Lung (tissue), 11 donors: ENCODE measurements at regions not wholly inside any gene's neighbourhood (a gene's known extent, or its start where the extent isn't known, plus 50 kb on each side); places are given as distances from the start of the nearest gene placed in this dataset.

Source experiments
- ATAC-seq: fragments of 200-7000 bp; cut with Tn5 transposase; one replicate; pipeline ENCODE4 v1.9.1; 2020; ENCODE audit warnings: moderate number of reproducible peaks; ENCODE audit not compliant: insufficient read depth, low FRiP score
- DNase-seq, 3 donors: peaks; one replicate each; pipeline ENCODE4 v3.0.0-alpha.2; 2013 to 2017
- H3K27ac ChIP-seq, 2 donors: one replicate each; pipeline ENCODE4 v1.5.1; 2013; ENCODE audit warnings: mild to moderate bottlenecking in 2 of 2, moderate library complexity in 2 of 2, control low read depth in 1 of 2, inconsistent platforms in 1 of 2, low read depth in 1 of 2, low read length in 1 of 2
- H3K27me3 ChIP-seq, 3 donors: one replicate each; pipeline ENCODE4 v1.5.1; 2013; ENCODE audit warnings: low read length in 2 of 3; ENCODE audit not compliant: control insufficient read depth in 3 of 3, insufficient read depth in 3 of 3
- H3K36me3 ChIP-seq, 4 donors: one replicate each; pipeline ENCODE4 v1.5.1; 2013; ENCODE audit warnings: low read length in 4 of 4, mild to moderate bottlenecking in 1 of 4, moderate library complexity in 1 of 4; ENCODE audit not compliant: control insufficient read depth in 4 of 4, insufficient read depth in 4 of 4
- H3K4me1 ChIP-seq, 5 donors: one replicate each; pipeline ENCODE4 v1.5.1; 2013; ENCODE audit warnings: low read length in 5 of 5, mild to moderate bottlenecking in 2 of 5, moderate library complexity in 1 of 5; ENCODE audit not compliant: control insufficient read depth in 5 of 5, insufficient read depth in 5 of 5
- H3K4me3 ChIP-seq: one replicate; pipeline ENCODE4 v1.5.1; 2013; ENCODE audit warnings: mild to moderate bottlenecking, control low read depth, moderate library complexity
- H3K9ac ChIP-seq, 2 donors: one replicate each; pipeline ENCODE4 v1.5.1; 2013; ENCODE audit warnings: low read length in 2 of 2, control low read depth in 1 of 2; ENCODE audit not compliant: insufficient read depth in 1 of 2
- H3K9me3 ChIP-seq, 4 donors: one replicate each; pipeline ENCODE4 v1.5.1; 2013; ENCODE audit warnings: low read length in 3 of 4, mild to moderate bottlenecking in 1 of 4, moderate library complexity in 1 of 4; ENCODE audit not compliant: control insufficient read depth in 4 of 4, insufficient read depth in 3 of 4
- WGBS, 2 donors: extraction: QIAGEN DNeasy Blood & Tissue Kit; methylation state at CpG; one replicate each; pipeline ENCODE4 v1.1.7; 2013; 5-methylcytosine and 5-hydroxymethylcytosine counted together
- TF ChIP-seq, protein P1 (sequence below): IDR thresholded peaks from 2 replicates; pipeline ENCODE4 v1.5.1; 2012; ENCODE audit warnings: mild to moderate bottlenecking; ENCODE audit errors: control extremely low read depth, extremely low read depth
- donor health status: control.
- donor health status: control.
- donor health status: Bipolar disorder and iron deficiency.
- donor health status: healthy.
- donor health status: DM: yes; HTN: yes; CAD: no.

DNA sequence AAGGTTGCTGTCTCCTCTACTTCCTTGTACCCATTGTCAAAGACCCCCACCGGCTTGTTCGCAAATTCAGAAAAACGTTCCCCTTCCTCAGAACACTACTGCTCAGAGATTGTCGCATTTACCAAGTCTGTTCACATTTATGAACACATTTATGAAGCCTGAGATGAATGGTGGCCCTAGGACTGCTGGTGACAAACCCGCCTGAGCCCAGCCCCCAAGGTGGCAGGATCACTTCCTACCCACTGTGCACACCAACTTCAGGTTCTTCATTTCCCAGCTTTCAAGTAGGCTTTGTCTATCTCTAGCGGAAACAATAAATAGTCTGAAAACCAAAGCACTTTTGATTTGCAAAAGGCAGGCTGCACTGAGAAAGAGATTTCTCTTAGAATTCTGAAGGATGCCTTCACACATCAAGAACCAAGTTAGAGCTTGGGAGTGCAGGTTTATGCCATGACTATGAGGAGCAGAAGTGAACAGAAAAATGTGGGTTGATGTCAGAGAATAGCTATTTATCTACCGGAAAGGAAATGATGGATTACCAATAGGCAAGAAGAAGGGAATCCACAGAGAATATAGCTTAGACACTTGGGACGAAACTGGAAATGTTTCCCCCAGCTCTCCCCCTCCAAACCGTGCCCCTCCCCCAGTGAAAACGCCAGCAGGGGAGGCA, 200.5 kb downstream of the TOMM20 start:
- WGBS, 2 donors = 77 to 82% methylated on average over 10 of the region's 10 CpGs
- no peaks in the 10 kb centered on the region for H3K9me3 ChIP-seq
- DNase-seq = no peak

DNA sequence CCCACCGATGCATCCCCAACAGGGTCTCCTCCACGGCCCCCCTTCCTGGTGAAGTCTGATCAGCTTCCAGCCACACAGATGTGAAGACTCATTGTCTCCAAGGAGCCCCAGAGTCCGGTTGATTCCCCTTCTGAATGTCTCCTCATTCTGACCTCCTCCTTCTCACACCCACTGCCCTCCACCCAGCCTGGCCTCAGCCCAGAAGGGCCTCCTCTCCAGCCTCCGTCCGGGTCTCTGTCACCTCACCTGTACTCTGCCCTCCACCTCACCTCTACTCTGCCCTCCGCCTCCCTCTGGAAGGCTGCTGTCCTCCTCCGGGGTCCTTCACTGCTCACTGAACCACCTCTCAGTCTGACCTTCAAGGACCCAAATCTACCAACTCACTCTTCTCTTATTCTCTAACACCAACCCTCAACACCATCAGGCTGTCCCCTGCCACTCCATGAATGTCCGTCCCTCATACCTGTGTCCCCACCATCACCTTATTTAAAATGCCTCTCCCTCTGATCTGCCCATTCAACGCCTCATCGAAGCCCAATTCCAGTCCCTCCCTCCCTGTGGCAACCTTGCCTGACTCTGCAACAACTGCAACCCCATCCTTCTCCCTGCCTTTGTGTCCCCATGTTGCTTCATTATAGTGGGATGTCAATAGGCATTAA, 201.2 kb downstream of the TOMM20 start:
- DNase-seq = no peak
- no peaks in the 10 kb centered on the region for H3K36me3 ChIP-seq
- no peak overlapping the region for H3K27ac ChIP-seq
- TF ChIP-seq, protein P1, sequence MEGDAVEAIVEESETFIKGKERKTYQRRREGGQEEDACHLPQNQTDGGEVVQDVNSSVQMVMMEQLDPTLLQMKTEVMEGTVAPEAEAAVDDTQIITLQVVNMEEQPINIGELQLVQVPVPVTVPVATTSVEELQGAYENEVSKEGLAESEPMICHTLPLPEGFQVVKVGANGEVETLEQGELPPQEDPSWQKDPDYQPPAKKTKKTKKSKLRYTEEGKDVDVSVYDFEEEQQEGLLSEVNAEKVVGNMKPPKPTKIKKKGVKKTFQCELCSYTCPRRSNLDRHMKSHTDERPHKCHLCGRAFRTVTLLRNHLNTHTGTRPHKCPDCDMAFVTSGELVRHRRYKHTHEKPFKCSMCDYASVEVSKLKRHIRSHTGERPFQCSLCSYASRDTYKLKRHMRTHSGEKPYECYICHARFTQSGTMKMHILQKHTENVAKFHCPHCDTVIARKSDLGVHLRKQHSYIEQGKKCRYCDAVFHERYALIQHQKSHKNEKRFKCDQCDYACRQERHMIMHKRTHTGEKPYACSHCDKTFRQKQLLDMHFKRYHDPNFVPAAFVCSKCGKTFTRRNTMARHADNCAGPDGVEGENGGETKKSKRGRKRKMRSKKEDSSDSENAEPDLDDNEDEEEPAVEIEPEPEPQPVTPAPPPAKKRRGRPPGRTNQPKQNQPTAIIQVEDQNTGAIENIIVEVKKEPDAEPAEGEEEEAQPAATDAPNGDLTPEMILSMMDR = no peak
- WGBS, 2 donors = 89 to 91% methylated on average over 10 of the region's 10 CpGs
- no peaks in the 10 kb centered on the region for H3K27me3 ChIP-seq
- no peak overlapping the region for H3K9ac ChIP-seq
- no peak for ATAC-seq
- peaks cover 0 to 11% (median 8%) of the 10 kb centered on the region in 5 donors for H3K4me1 ChIP-seq
- no peaks in the 10 kb centered on the region for H3K9me3 ChIP-seq
- no peak overlapping the region for H3K4me3 ChIP-seq

More for the DNA sequence above, 200.5 kb downstream of the TOMM20 start:
- Histone ChIP-seq H3K27me3 (no peaks in the 10 kb centered on the region), H3K9ac (no peak overlapping the region), H3K27ac (no peak overlapping the region), H3K4me1 (peaks cover 0 to 11% (median 9%) of the 10 kb centered on the region in 5 donors), H3K36me3 (no peaks in the 10 kb centered on the region), H3K4me3 (no peak overlapping the region)
- TF ChIP-seq, protein P1 = no peak
- no peak for ATAC-seq

DNA sequence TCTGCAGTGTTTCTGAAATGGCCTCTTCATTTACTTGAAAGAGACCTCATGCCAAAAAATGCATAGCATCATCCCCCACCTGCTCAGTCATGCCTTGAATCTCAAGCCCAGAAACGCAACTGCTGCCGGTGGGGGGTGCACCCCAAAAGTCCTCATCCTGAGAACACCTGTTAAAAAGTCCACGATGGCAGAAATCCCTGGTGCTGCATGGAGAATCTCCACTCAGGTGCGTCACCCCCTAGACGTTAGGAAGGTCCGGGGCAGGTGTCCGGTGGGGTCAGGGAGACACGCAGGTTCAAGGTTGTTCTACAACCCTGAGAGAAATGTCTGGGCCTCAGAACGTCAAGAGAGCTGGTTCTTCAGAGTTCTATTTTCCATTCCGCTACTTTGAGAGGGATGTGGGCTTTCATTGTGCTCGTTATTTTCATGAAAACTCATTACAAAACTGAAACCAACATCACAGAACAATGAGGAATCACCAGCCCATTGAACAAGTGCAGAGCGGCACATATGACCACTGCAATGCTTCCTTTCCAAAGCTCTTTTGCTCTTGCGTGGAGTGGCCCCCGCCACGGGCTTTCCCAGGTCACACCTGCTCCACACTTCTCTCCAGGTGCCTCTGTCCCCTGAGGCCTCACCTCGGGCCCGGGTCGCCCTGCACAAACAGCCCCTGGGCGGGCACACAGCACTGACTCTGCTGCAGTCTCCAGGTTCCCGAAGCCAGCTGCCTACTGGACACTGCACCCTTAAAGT, 201.9 kb downstream of the TOMM20 start:
- Histone ChIP-seq H3K36me3 (no peaks in the 10 kb centered on the region), H3K4me3 (no peak overlapping the region), H3K4me1 (peaks cover 0 to 13% (median 10%) of the 10 kb centered on the region in 5 donors), H3K9me3 (no peaks in the 10 kb centered on the region), H3K27me3 (no peaks in the 10 kb centered on the region), H3K27ac (peak overlapping the region; percentile 54 to 72), H3K9ac (no peak overlapping the region)
- 61 to 69% methylated on average over 20 of the region's 20 CpGs for WGBS, 2 donors
- ATAC-seq (no peak), DNase-seq (no peak)
- TF ChIP-seq, protein P1 = no peak
